HepG2 (cell line): ENCODE measurements at regions not wholly inside any gene's neighbourhood (a gene's known extent, or its start where the extent isn't known, plus 50 kb on each side); places are given as distances from the start of the nearest gene placed in this dataset.

ENCODE experiments used
- ATAC-seq: fragments of 200-7000 bp; cut with Tn5 transposase; 3 replicates; pipeline ENCODE4 v1.9.1; 2020; ENCODE audit warnings: mild to moderate bottlenecking, moderate library complexity
- BruUV-seq: library from RNA; stranded (reverse); fragments of 400-500 nt; replicated peaks from 2 replicates; lab custom pipeline; 2021; lab: Mats Ljungman, UMichigan
- CTCF ChIA-PET: fragments of 300-600 bp; formaldehyde crosslinking; extraction: SDS; loops from one replicate; lab custom pipeline; 2021; ENCODE audit warnings: low total read pairs, inconsistent platforms, low intra/inter-chr PET ratio; lab: Yijun Ruan, JAX
- POLR2A ChIA-PET: fragments of 350-600 bp; sonication (Branson Sonifier 250); formaldehyde crosslinking; loops from one replicate; lab custom pipeline; 2020; ENCODE audit warnings: antibody characterized with exemption, inconsistent platforms; lab: Yijun Ruan, JAX
- DNase-seq: peaks from one replicate; pipeline ENCODE4 v3.0.0-alpha.2; 2015; ENCODE audit warnings: low spot score
- FAIRE-seq: peaks from 3 replicates; lab custom pipeline; 2011; peaks lifted over from hg19 to GRCh38; lab: Jason Lieb, UNC
- H2AFZ ChIP-seq: one replicate; pipeline ENCODE4 v1.6.1; 2011; ENCODE audit warnings: low read length, inconsistent platforms
- H3K27ac ChIP-seq: fragments of 300-600 bp; 3 replicates; pipeline ENCODE4 v1.8.0; 2011; ENCODE audit warnings: mixed run types, mild to moderate bottlenecking, mixed read lengths, low read length, inconsistent platforms; ENCODE audit not compliant: insufficient read depth; ENCODE audit errors: extremely low read length
- H3K27me3 ChIP-seq, 2 experiments: fragments of 200-600 bp in 1 of 2; 2 replicates in 1 of 2; 3 replicates in 1 of 2; pipeline versions ENCODE4 v1.6.0 to v1.8.0; 2011; ENCODE audit warnings: low read length in 2 of 2, mild to moderate bottlenecking in 2 of 2, moderate library complexity in 2 of 2, inconsistent platforms in 1 of 2; ENCODE audit not compliant: insufficient read depth in 2 of 2, control insufficient read depth in 1 of 2
- H3K36me3 ChIP-seq, 2 experiments: fragments of 200-600 bp in 1 of 2; replicated peaks in 1 of 2; 2 replicates in 1 of 2; 3 replicates in 1 of 2; pipeline versions ENCODE4 v1.5.1 to v1.8.0; 2011; ENCODE audit warnings: low read length in 2 of 2, inconsistent platforms in 1 of 2; ENCODE audit not compliant: insufficient read depth in 2 of 2, control insufficient read depth in 1 of 2
- H3K4me1 ChIP-seq: 2 replicates; pipeline ENCODE4 v1.5.1; 2012; ENCODE audit warnings: low read length, inconsistent platforms; ENCODE audit not compliant: insufficient read depth
- H3K4me2 ChIP-seq: 2 replicates; pipeline ENCODE4 v1.6.0; 2011; ENCODE audit warnings: low read depth, low read length, inconsistent platforms
- H3K4me3 ChIP-seq, 3 experiments: fragments of 200-600 bp in 1 of 3; sonication (generic), shearing (Covaris generic) in 1 of 3; replicated peaks in 1 of 3; 2 replicates each; pipeline ENCODE4 v1.5.1; 2011 to 2016; ENCODE audit warnings: low read length in 3 of 3, inconsistent platforms in 2 of 3, low read depth in 2 of 3, mild to moderate bottlenecking in 2 of 3, control low read depth in 1 of 3, mixed read lengths in 1 of 3; ENCODE audit not compliant: insufficient read depth in 1 of 3
- H3K79me2 ChIP-seq: one replicate; pipeline ENCODE4 v1.6.1; 2011; ENCODE audit warnings: low read length, inconsistent platforms; ENCODE audit not compliant: insufficient read depth
- H3K9ac ChIP-seq: 2 replicates; pipeline ENCODE4 v1.6.0; 2011; ENCODE audit warnings: mild to moderate bottlenecking, low read depth, low read length, inconsistent platforms; ENCODE audit not compliant: insufficient read depth
- H3K9me3 ChIP-seq: 2 replicates; pipeline ENCODE4 v1.5.1; 2012; ENCODE audit warnings: mild to moderate bottlenecking, low read length
- H4K20me1 ChIP-seq: 2 replicates; pipeline ENCODE4 v1.6.0; 2011; ENCODE audit warnings: inconsistent platforms, mild to moderate bottlenecking, low read length, moderate library complexity; ENCODE audit not compliant: insufficient read depth
- AHDC1 ChIP-seq: sonication (generic); formaldehyde crosslinking; IDR thresholded peaks from 2 replicates; pipeline ENCODE4 v1.5.1; 2020; ENCODE audit warnings: mild to moderate bottlenecking, missing genetic modification reagents, borderline replicate concordance
- FUBP1 ChIP-seq: sonication (generic); formaldehyde crosslinking; IDR thresholded peaks from 2 replicates; pipeline ENCODE4 v1.5.1; 2020; ENCODE audit warnings: missing genetic modification reagents, mild to moderate bottlenecking, borderline replicate concordance
- GATAD1 ChIP-seq: IDR thresholded peaks from 2 replicates; pipeline ENCODE4 v1.6.1; 2016; ENCODE audit warnings: missing genetic modification reagents, missing compliant biosample characterization
- MIXL1 ChIP-seq: IDR thresholded peaks from 2 replicates; pipeline ENCODE4 v1.6.1; 2016
- POLR2AphosphoS2 ChIP-seq: IDR thresholded peaks from 2 replicates; pipeline ENCODE4 v1.6.1; 2011; ENCODE audit warnings: low read depth, low read length, improper control_type of control experiment
- ZBTB21 ChIP-seq: sonication (generic); formaldehyde crosslinking; IDR thresholded peaks from 2 replicates; pipeline ENCODE4 v1.4.0; 2020; ENCODE audit warnings: missing genetic modification reagents
- ZNF414 ChIP-seq: sonication (generic); formaldehyde crosslinking; IDR thresholded peaks from 2 replicates; pipeline ENCODE4 v1.5.0; 2020; ENCODE audit warnings: missing genetic modification reagents
- ZNF574 ChIP-seq: sonication (generic); formaldehyde crosslinking; IDR thresholded peaks from 2 replicates; pipeline ENCODE4 v1.4.0; 2020; ENCODE audit warnings: missing genetic modification reagents
- ZNF768 ChIP-seq: sonication (generic); formaldehyde crosslinking; IDR thresholded peaks from 2 replicates; pipeline ENCODE4 v1.4.0; 2020; ENCODE audit warnings: missing genetic modification reagents
- ZNF883 ChIP-seq: sonication (generic); formaldehyde crosslinking; IDR thresholded peaks from 2 replicates; pipeline ENCODE4 v1.5.1; 2020; ENCODE audit warnings: mild to moderate bottlenecking, missing genetic modification reagents; ENCODE audit errors: not compliant biosample characterization
- WGBS: methylation state at CpG from one replicate; pipeline ENCODE4 v1.1.6; 2017; ENCODE audit warnings: low lambda C conversion rate; 5-methylcytosine and 5-hydroxymethylcytosine counted together
- in situ Hi-C: cut with HindIII; loops from 2 replicates; pipeline ENCODE4 v1.10.0; 2017; ENCODE audit warnings: low pct_unique_long_range_greater_than_20kb; ENCODE audit not compliant: extremely low pct_ligation_motif_present
- intact Hi-C: fragments of 100-400 bp; cut with micrococcal nuclease; formaldehyde crosslinking; loops from one replicate; pipeline ENCODE4 v1.10.0; 2022; ENCODE audit not compliant: unreplicated experiment

- TF ChIP-seq ZNF414 (no peak), POLR2AphosphoS2 (no peak), ZBTB21 (CRISPR knock-in tag) (no peak), AHDC1 (no peak), GATAD1 (no peak)
- TF ChIP-seq, all 625 proteins: peak for 0
Observed at GRCh38 chrX:802846-803245, 172.3 kb downstream of the SHOX start (continued).

GRCh38 chrX:799808-800207 lies 169.2 kb downstream of the SHOX start:
- Histone ChIP-seq H3K79me2 (no peaks in the 10 kb centered on the region), H3K4me3 (no peak overlapping the region), H3K4me2 (no peak overlapping the region), H3K27ac (no peak overlapping the region), H4K20me1 (no peaks in the 10 kb centered on the region), H2AFZ (no peak overlapping the region), H3K36me3 (no peaks in the 10 kb centered on the region), H3K9ac (no peak overlapping the region), H3K9me3 (no peaks in the 10 kb centered on the region), H3K27me3 (peaks cover 1 to 5% of the 10 kb centered on the region in 2 experiments; a peak in 3 of 5 replicates), H3K4me1 (no peaks in the 10 kb centered on the region)
- DNase-seq (no peak), ATAC-seq (no peak), FAIRE-seq (no peak)
- WGBS, result 81% methylated on average over 3 of the region's 3 CpGs
- ChIA-PET CTCF (no interaction called here), POLR2A (no interaction called here)
- in situ Hi-C loops, result no loop called here
- BruUV-seq, result no TSS peak
- intact Hi-C loops, result no loop called here
- TF ChIP-seq MIXL1 (CRISPR knock-in tag), result no peak
- no peak for TF ChIP-seq ZNF768 (CRISPR knock-in tag)
- TF ChIP-seq ZNF883 (CRISPR knock-in tag), result no peak
- TF ChIP-seq FUBP1 (CRISPR knock-in tag), result no peak
- TF ChIP-seq ZNF574, result no peak
